ENCODE measurements at regions not wholly inside any gene's neighbourhood (a gene's known extent, or its start where the extent isn't known, plus 50 kb on each side); places are given as distances from the start of the nearest gene placed in this dataset.

DNA sequence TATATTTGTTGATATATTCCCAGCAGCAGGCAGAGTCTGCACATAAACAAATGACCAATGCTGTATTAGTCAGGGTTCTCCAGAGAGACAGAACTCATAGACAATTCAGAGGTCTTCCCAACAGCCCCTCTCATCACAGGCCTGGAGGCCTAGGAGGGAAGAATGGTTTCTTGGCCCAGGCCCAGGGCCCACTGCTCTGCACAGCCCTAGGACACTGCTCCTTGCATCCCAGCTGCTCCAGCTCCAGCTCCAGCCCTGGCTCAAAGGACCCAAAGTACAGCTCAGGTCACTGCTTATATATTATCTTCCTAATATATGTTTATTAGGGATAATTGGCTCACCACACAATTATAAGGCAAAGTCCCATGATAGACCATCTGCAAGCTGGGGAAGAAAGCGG lies 749.9 kb downstream of the KCNJ2 start:
- TF ChIP-seq JUNB (IDR thresholded peaks at IDR 0.05) (no peak), POLR2AphosphoS2 (conservative IDR thresholded peaks at IDR 0.05; ENCODE audit: low read length) (no peak), RAD21 (conservative IDR thresholded peaks at IDR 0.05 in 1 of 2, IDR thresholded peaks at IDR 0.05 in 1 of 2) (no peak), BHLHE40 (IDR thresholded peaks at IDR 0.05; ENCODE audit: low read depth, low read length) (no peak), CBX8 (IDR thresholded peaks at IDR 0.05) (no peak), MAFK (IDR thresholded peaks at IDR 0.05; ENCODE audit: partially characterized antibody) (no peak), ZSCAN20 (CRISPR knock-in tag; IDR thresholded peaks at IDR 0.05) (no peak), SREBF2 (IDR thresholded peaks at IDR 0.05) (no peak), ZFP36 (IDR thresholded peaks at IDR 0.05; ENCODE audit: borderline replicate concordance, partially characterized antibody) (peak; percentile 21), ESRRA (IDR thresholded peaks at IDR 0.05; ENCODE audit: borderline replicate concordance, low read length) (no peak)
- TF ChIP-seq, protein P1, sequence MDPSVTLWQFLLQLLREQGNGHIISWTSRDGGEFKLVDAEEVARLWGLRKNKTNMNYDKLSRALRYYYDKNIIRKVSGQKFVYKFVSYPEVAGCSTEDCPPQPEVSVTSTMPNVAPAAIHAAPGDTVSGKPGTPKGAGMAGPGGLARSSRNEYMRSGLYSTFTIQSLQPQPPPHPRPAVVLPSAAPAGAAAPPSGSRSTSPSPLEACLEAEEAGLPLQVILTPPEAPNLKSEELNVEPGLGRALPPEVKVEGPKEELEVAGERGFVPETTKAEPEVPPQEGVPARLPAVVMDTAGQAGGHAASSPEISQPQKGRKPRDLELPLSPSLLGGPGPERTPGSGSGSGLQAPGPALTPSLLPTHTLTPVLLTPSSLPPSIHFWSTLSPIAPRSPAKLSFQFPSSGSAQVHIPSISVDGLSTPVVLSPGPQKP (IDR thresholded peaks at IDR 0.05; ENCODE audit: low read depth, low read length), result no peak
- TF ChIP-seq, protein P2, sequence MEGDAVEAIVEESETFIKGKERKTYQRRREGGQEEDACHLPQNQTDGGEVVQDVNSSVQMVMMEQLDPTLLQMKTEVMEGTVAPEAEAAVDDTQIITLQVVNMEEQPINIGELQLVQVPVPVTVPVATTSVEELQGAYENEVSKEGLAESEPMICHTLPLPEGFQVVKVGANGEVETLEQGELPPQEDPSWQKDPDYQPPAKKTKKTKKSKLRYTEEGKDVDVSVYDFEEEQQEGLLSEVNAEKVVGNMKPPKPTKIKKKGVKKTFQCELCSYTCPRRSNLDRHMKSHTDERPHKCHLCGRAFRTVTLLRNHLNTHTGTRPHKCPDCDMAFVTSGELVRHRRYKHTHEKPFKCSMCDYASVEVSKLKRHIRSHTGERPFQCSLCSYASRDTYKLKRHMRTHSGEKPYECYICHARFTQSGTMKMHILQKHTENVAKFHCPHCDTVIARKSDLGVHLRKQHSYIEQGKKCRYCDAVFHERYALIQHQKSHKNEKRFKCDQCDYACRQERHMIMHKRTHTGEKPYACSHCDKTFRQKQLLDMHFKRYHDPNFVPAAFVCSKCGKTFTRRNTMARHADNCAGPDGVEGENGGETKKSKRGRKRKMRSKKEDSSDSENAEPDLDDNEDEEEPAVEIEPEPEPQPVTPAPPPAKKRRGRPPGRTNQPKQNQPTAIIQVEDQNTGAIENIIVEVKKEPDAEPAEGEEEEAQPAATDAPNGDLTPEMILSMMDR (IDR thresholded peaks at IDR 0.05), result no peak
- TF ChIP-seq, protein P3, sequence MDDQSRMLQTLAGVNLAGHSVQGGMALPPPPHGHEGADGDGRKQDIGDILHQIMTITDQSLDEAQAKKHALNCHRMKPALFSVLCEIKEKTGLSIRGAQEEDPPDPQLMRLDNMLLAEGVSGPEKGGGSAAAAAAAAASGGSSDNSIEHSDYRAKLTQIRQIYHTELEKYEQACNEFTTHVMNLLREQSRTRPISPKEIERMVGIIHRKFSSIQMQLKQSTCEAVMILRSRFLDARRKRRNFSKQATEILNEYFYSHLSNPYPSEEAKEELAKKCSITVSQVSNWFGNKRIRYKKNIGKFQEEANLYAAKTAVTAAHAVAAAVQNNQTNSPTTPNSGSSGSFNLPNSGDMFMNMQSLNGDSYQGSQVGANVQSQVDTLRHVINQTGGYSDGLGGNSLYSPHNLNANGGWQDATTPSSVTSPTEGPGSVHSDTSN (IDR thresholded peaks at IDR 0.05), result no peak
- TF ChIP-seq, protein P4, sequence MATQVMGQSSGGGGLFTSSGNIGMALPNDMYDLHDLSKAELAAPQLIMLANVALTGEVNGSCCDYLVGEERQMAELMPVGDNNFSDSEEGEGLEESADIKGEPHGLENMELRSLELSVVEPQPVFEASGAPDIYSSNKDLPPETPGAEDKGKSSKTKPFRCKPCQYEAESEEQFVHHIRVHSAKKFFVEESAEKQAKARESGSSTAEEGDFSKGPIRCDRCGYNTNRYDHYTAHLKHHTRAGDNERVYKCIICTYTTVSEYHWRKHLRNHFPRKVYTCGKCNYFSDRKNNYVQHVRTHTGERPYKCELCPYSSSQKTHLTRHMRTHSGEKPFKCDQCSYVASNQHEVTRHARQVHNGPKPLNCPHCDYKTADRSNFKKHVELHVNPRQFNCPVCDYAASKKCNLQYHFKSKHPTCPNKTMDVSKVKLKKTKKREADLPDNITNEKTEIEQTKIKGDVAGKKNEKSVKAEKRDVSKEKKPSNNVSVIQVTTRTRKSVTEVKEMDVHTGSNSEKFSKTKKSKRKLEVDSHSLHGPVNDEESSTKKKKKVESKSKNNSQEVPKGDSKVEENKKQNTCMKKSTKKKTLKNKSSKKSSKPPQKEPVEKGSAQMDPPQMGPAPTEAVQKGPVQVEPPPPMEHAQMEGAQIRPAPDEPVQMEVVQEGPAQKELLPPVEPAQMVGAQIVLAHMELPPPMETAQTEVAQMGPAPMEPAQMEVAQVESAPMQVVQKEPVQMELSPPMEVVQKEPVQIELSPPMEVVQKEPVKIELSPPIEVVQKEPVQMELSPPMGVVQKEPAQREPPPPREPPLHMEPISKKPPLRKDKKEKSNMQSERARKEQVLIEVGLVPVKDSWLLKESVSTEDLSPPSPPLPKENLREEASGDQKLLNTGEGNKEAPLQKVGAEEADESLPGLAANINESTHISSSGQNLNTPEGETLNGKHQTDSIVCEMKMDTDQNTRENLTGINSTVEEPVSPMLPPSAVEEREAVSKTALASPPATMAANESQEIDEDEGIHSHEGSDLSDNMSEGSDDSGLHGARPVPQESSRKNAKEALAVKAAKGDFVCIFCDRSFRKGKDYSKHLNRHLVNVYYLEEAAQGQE (IDR thresholded peaks at IDR 0.05), result no peak
